IPS-20b (cell line): ENCODE measurements at regions not wholly inside any gene's neighbourhood (a gene's known extent, or its start where the extent isn't known, plus 50 kb on each side); places are given as distances from the start of the nearest gene placed in this dataset.

Experiments
- H3K27ac ChIP-seq: one replicate; pipeline ENCODE4 v1.5.1; 2013; ENCODE audit warnings: low read length
- H3K27me3 ChIP-seq: 2 replicates; pipeline ENCODE4 v1.6.1; 2013; ENCODE audit warnings: mild to moderate bottlenecking, low read length, inconsistent platforms; ENCODE audit not compliant: insufficient read depth
- H3K36me3 ChIP-seq: 2 replicates; pipeline ENCODE4 v1.6.1; 2013; ENCODE audit warnings: low read depth, mild to moderate bottlenecking, inconsistent platforms, low read length, moderate library complexity; ENCODE audit not compliant: insufficient read depth
- H3K4me1 ChIP-seq: 2 replicates; pipeline ENCODE4 v1.6.1; 2013; ENCODE audit warnings: mild to moderate bottlenecking, control low read depth, inconsistent platforms, low read length, moderate library complexity; ENCODE audit not compliant: insufficient read depth
- H3K4me3 ChIP-seq: 2 replicates; pipeline ENCODE4 v1.5.1; 2013; ENCODE audit warnings: mild to moderate bottlenecking, low read length, inconsistent platforms
- H3K9ac ChIP-seq: 2 replicates; pipeline ENCODE4 v1.6.1; 2013; ENCODE audit warnings: low read depth, mild to moderate bottlenecking, inconsistent platforms, low read length, moderate library complexity
- H3K9me3 ChIP-seq: 2 replicates; pipeline ENCODE4 v1.6.1; 2013; ENCODE audit warnings: mild to moderate bottlenecking, low read depth, low read length, inconsistent platforms; ENCODE audit not compliant: insufficient read depth

GRCh38 chr16:76035689-76036088 lies 241.5 kb upstream of the CNTNAP4 start:
- Histone ChIP-seq H3K27ac (no peak overlapping the region), H3K27me3 (no peaks in the 10 kb centered on the region), H3K4me3 (no peak overlapping the region), H3K9ac (no peak overlapping the region), H3K9me3 (peaks cover 71% of the 10 kb centered on the region), H3K36me3 (no peaks in the 10 kb centered on the region), H3K4me1 (no peaks in the 10 kb centered on the region)

DNA sequence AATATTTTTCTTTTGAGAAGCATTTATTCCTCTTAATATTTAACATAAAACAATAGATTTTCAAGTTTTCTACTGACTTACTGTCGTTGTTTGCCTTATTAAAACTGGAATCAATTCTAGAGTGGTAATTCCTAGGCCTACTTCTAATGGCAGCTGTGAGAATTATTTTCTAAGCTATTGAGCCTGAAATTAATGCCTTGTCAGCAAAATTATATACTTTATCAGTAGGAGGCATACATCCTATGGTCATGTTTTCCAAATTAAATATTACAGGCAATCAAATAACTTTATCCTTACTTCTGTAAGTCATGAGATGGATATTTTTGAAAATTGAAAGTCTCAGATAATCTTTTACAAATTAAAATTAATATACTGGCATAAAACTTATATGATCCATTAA lies 239.1 kb upstream of the CNTNAP4 start:
- no peaks in the 10 kb centered on the region for H3K4me1 ChIP-seq

DNA sequence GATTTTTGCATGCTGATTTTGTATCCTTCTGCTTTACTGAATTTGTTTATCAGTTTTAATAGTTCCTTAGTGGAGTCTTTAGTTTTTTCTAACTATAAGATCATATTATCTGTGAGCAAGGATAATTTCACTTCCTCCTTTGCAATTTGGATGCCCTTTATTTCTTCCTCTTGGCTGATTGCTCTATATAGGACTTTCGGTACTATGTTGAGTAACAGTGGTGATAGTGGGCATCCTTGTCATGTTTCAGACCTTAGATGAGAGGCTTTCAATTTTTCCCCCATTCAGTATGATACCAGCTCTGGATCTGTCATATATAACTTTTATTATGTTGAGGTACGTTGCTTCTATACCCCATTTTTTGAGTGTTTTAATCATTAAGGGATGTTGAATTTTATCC lies 224.5 kb upstream of the CNTNAP4 start:
- H3K36me3 ChIP-seq, result no peaks in the 10 kb centered on the region
- no peaks in the 10 kb centered on the region for H3K9me3 ChIP-seq
- H3K4me3 ChIP-seq, result no peak overlapping the region
- no peaks in the 10 kb centered on the region for H3K4me1 ChIP-seq
- no peak overlapping the region for H3K9ac ChIP-seq
- H3K27ac ChIP-seq, result no peak overlapping the region
- H3K27me3 ChIP-seq, result no peaks in the 10 kb centered on the region

More for the DNA sequence above, 239.1 kb upstream of the CNTNAP4 start:
- Histone ChIP-seq H3K4me3 (no peak overlapping the region), H3K27me3 (no peaks in the 10 kb centered on the region), H3K9me3 (peaks cover 57% of the 10 kb centered on the region), H3K27ac (no peak overlapping the region), H3K36me3 (no peaks in the 10 kb centered on the region), H3K9ac (no peak overlapping the region)

GRCh38 chr16:76059186-76059585 lies 218.0 kb upstream of the CNTNAP4 start:
- no peak overlapping the region for H3K27ac ChIP-seq
- no peaks in the 10 kb centered on the region for H3K27me3 ChIP-seq
- H3K9ac ChIP-seq, result no peak overlapping the region
- no peaks in the 10 kb centered on the region for H3K36me3 ChIP-seq
- no peak overlapping the region for H3K4me3 ChIP-seq
- H3K9me3 ChIP-seq, result no peaks in the 10 kb centered on the region
- H3K4me1 ChIP-seq, result peaks cover 3% of the 10 kb centered on the region; the same call in 1 of the 2 replicates

GRCh38 chr16:76059701-76060100 lies 217.5 kb upstream of the CNTNAP4 start:
- no peak overlapping the region for H3K27ac ChIP-seq
- H3K4me1 ChIP-seq, result peaks cover 3% of the 10 kb centered on the region; the same call in 1 of the 2 replicates
- no peak overlapping the region for H3K9ac ChIP-seq
- H3K36me3 ChIP-seq, result no peaks in the 10 kb centered on the region
- no peak overlapping the region for H3K4me3 ChIP-seq
- no peaks in the 10 kb centered on the region for H3K27me3 ChIP-seq
- H3K9me3 ChIP-seq, result no peaks in the 10 kb centered on the region

DNA sequence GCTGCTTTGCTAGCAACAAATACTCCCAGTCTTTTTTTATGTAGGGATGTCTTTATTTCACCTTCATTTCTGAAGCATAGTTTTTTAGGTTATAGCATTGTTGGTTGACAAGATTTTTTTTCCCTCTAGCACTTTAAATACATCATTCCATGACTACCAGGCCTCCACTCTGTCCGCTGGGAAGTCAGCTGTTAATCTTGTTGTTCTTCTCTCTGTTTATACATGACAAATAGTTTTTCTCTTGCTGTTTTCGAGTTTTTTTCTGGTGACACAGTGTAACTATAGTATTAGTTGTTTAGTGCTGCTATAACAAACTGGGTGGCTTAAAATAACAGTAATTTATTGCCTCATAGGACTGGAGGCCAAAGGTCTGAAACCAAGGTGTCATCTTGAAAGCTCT lies 205.5 kb upstream of the CNTNAP4 start:
- Histone ChIP-seq H3K27ac (no peak overlapping the region), H3K27me3 (no peaks in the 10 kb centered on the region), H3K9me3 (peaks cover 6% of the 10 kb centered on the region; the same call in 1 of the 2 replicates)

GRCh38 chr16:76081967-76082366 lies 195.2 kb upstream of the CNTNAP4 start:
- no peaks in the 10 kb centered on the region for H3K9me3 ChIP-seq
- H3K4me1 ChIP-seq, result peaks cover 8% of the 10 kb centered on the region; the same call in 1 of the 2 replicates
- H3K27me3 ChIP-seq, result no peaks in the 10 kb centered on the region
- H3K27ac ChIP-seq, result no peak overlapping the region
- no peak overlapping the region for H3K9ac ChIP-seq
- H3K36me3 ChIP-seq, result no peaks in the 10 kb centered on the region
- H3K4me3 ChIP-seq, result no peak overlapping the region

More for the DNA sequence above, 205.5 kb upstream of the CNTNAP4 start:
- Histone ChIP-seq H3K4me3 (no peak overlapping the region), H3K4me1 (no peaks in the 10 kb centered on the region), H3K36me3 (no peaks in the 10 kb centered on the region), H3K9ac (no peak overlapping the region)

DNA sequence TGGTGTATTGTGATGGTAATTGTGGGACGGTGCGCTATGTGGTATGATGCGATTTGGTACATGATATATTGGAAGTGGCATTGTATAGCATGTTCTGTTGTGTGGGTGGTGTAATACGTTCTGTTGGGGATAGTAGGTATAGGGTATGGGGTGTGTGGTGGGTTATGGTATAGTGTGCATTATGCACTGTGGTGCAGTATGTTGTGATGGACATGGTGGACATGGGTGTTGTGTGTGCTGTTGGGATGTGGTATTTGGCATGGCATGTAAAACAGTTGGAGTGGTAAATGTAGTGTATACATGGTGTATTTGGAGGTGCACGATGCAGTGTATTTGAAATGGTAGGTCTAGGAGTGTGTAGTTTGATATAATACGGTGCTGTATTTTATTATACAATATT lies 170.6 kb upstream of the CNTNAP4 start:
- Histone ChIP-seq H3K4me3 (no peak overlapping the region), H3K4me1 (no peaks in the 10 kb centered on the region), H3K9ac (no peak overlapping the region), H3K9me3 (peaks cover 4% of the 10 kb centered on the region; the same call in 1 of the 2 replicates), H3K27me3 (no peaks in the 10 kb centered on the region), H3K27ac (no peak overlapping the region), H3K36me3 (no peaks in the 10 kb centered on the region)

DNA sequence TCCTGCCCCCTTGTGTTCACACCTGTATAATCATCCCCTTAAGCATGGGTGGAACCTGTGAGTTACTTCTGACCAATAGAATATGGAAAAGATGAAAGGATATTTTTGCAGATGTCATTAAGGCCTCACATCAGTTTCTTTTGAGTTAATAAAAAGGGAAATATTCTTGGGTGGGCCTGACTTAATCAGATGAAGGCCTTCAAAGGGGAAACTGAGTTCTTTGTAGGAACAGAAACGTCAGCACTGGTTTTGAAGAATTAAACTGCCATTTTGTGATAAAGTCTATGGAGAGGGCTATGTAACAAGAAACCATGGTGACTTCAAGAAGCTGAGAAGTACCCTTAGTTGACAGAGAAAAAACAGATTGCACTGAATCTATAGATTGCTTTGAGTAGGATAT lies 168.7 kb upstream of the CNTNAP4 start:
- no peaks in the 10 kb centered on the region for H3K36me3 ChIP-seq
- H3K27ac ChIP-seq, result no peak overlapping the region
- no peak overlapping the region for H3K4me3 ChIP-seq
- H3K9me3 ChIP-seq, result no peaks in the 10 kb centered on the region; the same call in 1 of the 2 replicates
- no peak overlapping the region for H3K9ac ChIP-seq
- no peaks in the 10 kb centered on the region for H3K4me1 ChIP-seq
- H3K27me3 ChIP-seq, result no peaks in the 10 kb centered on the region

DNA sequence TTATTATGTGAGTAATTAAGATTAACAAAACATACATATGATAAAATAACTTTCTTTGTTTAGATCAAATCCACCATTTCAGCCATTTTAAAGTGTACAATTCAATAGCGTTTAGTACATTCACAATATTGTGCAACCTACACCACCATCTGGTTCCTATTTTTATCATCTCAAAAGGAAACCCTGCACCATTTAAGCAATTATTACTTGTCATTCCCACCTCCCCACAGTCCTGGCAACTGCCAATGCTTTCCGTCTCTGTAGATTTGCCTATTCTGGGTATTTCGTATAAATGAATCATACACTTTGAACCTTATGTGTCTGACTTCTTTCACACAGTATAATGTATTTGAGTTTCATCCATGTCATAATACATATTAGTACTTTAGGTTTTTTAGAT lies 162.5 kb upstream of the CNTNAP4 start:
- Histone ChIP-seq H3K4me3 (no peak overlapping the region), H3K9ac (no peak overlapping the region), H3K9me3 (no peaks in the 10 kb centered on the region), H3K27me3 (no peaks in the 10 kb centered on the region), H3K4me1 (no peaks in the 10 kb centered on the region), H3K27ac (no peak overlapping the region), H3K36me3 (no peaks in the 10 kb centered on the region)

GRCh38 chr16:76118344-76118743 lies 158.9 kb upstream of the CNTNAP4 start:
- Histone ChIP-seq H3K9me3 (no peaks in the 10 kb centered on the region), H3K9ac (no peak overlapping the region), H3K36me3 (no peaks in the 10 kb centered on the region), H3K4me1 (no peaks in the 10 kb centered on the region), H3K27me3 (no peaks in the 10 kb centered on the region), H3K4me3 (no peak overlapping the region), H3K27ac (no peak overlapping the region)

GRCh38 chr16:76121636-76122035 lies 155.6 kb upstream of the CNTNAP4 start:
- no peak overlapping the region for H3K27ac ChIP-seq
- no peaks in the 10 kb centered on the region for H3K36me3 ChIP-seq
- H3K4me3 ChIP-seq, result no peak overlapping the region
- H3K4me1 ChIP-seq, result no peaks in the 10 kb centered on the region
- no peaks in the 10 kb centered on the region for H3K27me3 ChIP-seq
- no peak overlapping the region for H3K9ac ChIP-seq
- H3K9me3 ChIP-seq, result no peaks in the 10 kb centered on the region

- H3K9ac ChIP-seq, result no peak overlapping the region
- H3K27me3 ChIP-seq, result no peaks in the 10 kb centered on the region
- H3K36me3 ChIP-seq, result no peaks in the 10 kb centered on the region
- no peak overlapping the region for H3K27ac ChIP-seq
- no peak overlapping the region for H3K4me3 ChIP-seq
- no peaks in the 10 kb centered on the region for H3K4me1 ChIP-seq
- no peaks in the 10 kb centered on the region for H3K9me3 ChIP-seq
Measured at GRCh38 chr16:76123966-76124365, 153.2 kb upstream of the CNTNAP4 start.
